H1 (cell line): ENCODE measurements at regions not wholly inside any gene's neighbourhood (a gene's known extent, or its start where the extent isn't known, plus 50 kb on each side); places are given as distances from the start of the nearest gene placed in this dataset.

Experiments used
- TBP ChIP-seq: IDR thresholded peaks from 2 replicates; pipeline ENCODE4 v1.6.1; 2011; ENCODE audit warnings: low read depth, low read length, improper control_type of control experiment

GRCh38 chr5:34500236-34500847 is 155.8 kb upstream of the RAI14 start (continued):
- TF ChIP-seq TBP, result no peak
- TF ChIP-seq, all 59 proteins: peak for 0
